ENCODE measurements at regions not wholly inside any gene's neighbourhood (a gene's known extent, or its start where the extent isn't known, plus 50 kb on each side); places are given as distances from the start of the nearest gene placed in this dataset.
A peak's percentile ranks its signal among the peaks of the same experiment; 100 is the strongest.

DNA sequence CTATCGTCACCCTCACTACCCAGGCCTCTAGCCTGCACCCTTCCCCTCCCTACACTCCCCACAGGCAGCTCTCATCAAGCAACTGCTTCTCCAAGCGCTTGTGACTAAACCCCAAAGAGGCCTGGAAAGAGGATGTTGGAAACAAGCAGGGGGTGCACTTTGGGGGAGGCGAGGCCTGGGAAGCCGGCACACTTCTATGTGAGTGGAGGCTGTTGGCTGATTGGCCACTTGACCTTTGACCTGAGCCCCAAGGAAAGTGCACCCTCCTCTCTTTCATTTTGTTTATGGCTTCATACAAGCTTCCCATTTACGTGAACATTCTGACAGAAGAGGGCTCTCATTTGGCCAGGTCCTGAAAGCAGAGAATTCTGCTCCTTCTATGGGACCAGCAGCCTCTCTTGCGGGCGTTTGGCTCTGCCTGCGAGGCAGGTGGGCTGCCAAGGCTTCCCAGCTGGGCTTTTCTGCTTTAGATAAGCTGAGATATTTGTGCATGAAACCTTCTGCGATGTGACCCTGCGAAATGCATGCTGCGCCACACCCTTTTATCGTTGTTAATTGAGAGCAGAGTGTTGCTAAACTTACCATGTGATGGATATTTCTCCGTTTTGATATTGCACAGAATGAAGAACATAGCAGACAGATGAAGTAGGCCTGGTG, 134.8 kb upstream of the NCK2 start:
- H3K4me3 ChIP-seq = no peak overlapping the region
- intact Hi-C loops (cut with DNase I) = loop anchor here (10.0 kb wide), 1 partner anchor 585 kb away; the partner anchor contains the start of gene UXS1
- TF ChIP-seq, protein P1, sequence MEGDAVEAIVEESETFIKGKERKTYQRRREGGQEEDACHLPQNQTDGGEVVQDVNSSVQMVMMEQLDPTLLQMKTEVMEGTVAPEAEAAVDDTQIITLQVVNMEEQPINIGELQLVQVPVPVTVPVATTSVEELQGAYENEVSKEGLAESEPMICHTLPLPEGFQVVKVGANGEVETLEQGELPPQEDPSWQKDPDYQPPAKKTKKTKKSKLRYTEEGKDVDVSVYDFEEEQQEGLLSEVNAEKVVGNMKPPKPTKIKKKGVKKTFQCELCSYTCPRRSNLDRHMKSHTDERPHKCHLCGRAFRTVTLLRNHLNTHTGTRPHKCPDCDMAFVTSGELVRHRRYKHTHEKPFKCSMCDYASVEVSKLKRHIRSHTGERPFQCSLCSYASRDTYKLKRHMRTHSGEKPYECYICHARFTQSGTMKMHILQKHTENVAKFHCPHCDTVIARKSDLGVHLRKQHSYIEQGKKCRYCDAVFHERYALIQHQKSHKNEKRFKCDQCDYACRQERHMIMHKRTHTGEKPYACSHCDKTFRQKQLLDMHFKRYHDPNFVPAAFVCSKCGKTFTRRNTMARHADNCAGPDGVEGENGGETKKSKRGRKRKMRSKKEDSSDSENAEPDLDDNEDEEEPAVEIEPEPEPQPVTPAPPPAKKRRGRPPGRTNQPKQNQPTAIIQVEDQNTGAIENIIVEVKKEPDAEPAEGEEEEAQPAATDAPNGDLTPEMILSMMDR (IDR thresholded peaks at IDR 0.05) = no peak
- DNase-seq (ENCODE audit: low spot score in 2 of 2) = peak in 1 of 2 donors; percentile 42
- peaks cover 0 to 9% of the 10 kb centered on the region in 2 donors for H3K4me1 ChIP-seq
- no peak overlapping the region for H3K27ac ChIP-seq
- no peaks in the 10 kb centered on the region for H3K27me3 ChIP-seq
- no peaks in the 10 kb centered on the region for H3K9me3 ChIP-seq
- no peaks in the 10 kb centered on the region for H3K36me3 ChIP-seq

DNA sequence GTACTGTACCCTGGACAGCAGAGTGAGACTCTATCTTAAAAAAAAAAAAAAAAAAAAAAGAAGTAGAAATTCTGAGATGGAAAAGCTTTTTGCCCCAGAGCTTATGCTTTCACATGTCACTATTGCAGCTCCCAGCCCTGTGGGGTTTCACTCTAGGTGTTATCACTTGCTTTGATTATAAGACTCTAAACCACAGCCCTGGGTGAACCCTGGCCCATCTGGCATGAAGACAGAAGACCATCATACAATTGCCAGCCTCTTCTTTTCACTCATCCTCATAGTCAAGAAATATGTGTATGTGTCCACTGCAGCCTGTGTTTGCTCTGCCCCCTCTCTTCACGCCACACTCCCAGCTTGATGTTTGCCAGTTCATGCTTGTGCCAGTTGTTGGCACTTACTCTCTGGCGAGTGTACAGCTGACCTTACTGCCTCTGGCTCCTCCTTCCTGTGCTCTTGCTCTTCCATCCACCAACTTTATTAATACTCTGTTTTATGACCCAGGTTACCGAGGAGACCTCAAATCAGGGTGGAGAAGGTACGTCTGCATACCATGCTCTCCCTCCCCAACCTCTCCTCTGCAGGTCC, 136.7 kb upstream of the NCK2 start:
- Histone ChIP-seq H3K9me3 (no peaks in the 10 kb centered on the region), H3K4me3 (no peak overlapping the region), H3K4me1 (peaks cover 0 to 13% of the 10 kb centered on the region in 2 donors), H3K27ac (no peak overlapping the region), H3K36me3 (no peaks in the 10 kb centered on the region), H3K27me3 (no peaks in the 10 kb centered on the region)
- DNase-seq (ENCODE audit: low spot score in 2 of 2) = peak in 1 of 2 donors; percentile 52
- intact Hi-C loops (cut with DNase I) = loop anchor here (10.0 kb wide), 1 partner anchor 587 kb away; the partner anchor contains the start of gene UXS1
- TF ChIP-seq, protein P1 (IDR thresholded peaks at IDR 0.05) = no peak

DNA sequence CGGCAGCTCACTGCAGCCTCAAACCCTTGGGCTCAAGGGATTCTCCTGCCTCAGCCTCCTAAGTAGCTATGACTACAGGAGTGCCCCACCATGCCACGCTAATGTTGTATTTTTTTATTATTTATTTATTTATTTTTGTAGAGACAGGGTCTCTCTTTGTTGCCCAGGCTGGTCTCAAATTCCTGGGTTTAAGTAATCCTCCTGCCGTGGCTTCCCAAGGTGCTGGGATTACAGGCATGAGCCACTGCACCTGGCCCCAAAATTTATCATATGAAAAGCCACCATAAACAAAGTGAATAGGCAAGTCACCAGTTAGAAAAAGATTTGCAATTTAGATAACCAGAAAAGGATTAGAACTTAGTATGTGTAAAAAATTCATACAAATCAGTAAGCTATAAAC, 138.6 kb upstream of the NCK2 start:
- Histone ChIP-seq H3K27ac (peak overlapping the region; percentile 58 to 68), H3K36me3 (no peaks in the 10 kb centered on the region), H3K9me3 (no peaks in the 10 kb centered on the region), H3K4me3 (no peak overlapping the region), H3K27me3 (no peaks in the 10 kb centered on the region), H3K4me1 (peaks cover 0 to 13% of the 10 kb centered on the region in 2 donors)
- intact Hi-C loops (cut with DNase I) = loop anchor here (10.0 kb wide), 1 partner anchor 589 kb away; the partner anchor contains the start of gene UXS1
- TF ChIP-seq, protein P1 (IDR thresholded peaks at IDR 0.05) = no peak
- peak in 1 of 2 donors; percentile 22 for DNase-seq (ENCODE audit: low spot score in 2 of 2)

DNA sequence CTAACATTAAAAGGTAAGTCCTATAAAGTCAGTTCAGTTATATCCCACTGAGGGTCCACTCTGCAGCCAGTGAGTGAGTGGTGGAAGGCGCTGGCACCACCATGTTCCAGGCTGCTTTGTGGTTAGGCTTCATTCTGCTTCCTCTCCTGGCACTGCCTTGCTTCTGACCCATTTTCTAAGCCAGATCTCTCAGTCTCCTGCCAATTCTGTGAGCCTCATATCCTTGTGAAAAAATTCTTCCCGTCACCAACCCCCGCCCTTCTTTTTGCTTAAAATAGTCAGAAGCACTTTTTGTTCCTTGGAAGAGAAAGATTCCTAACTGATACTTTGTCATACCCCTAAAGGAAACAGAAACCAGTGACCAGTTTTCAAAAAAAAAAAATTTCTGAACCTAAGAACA, 139.8 kb upstream of the NCK2 start:
- H3K27ac ChIP-seq = peak overlapping the region; percentile 58 to 68

DNA sequence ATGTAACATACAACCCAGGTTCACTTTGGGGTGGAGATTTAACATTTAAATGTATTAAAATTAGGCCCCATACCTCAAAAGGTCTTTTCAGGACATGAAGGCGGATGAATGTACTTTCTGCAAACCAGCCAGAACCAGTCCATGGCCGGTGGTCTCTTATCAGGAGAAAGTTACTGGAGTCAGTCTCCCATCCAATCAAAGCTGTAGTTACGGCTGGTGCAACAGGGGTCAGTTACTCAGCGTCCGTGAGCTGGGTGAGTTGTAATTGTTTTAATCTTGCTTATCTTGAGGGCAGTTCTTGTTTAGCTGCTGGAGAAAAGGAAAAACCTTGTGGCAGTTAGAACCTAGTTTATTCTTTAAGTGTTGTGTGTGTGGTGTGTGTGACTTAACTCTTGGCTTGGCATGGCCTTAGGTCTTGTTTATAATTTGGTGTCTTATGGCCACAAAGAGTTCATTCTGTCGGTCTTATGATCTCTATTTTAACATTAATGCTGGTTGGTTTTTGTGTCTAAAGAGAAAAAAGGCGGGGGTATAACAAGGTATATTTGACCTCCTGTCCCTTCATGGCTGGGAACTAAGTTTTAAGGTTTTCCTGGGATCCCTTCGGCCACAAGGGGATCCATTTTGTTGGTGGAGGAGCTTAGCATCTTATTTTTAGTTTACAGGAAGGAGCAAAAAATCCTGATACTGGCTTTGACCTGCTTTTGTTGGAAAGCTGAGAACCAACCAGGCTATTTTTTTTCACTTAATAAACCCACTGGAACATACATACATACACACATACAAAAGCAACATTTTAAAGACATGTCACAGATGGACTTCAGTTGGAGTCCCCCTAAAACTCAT, 143.5 kb upstream of the NCK2 start:
- intact Hi-C loops (cut with DNase I) = loop anchor here (5.0 to 10.0 kb wide), 3 partner anchors 146 to 594 kb away; partner anchors contain the start of genes FHL2 and UXS1
- Histone ChIP-seq H3K9me3 (no peaks in the 10 kb centered on the region), H3K27ac (no peak overlapping the region), H3K27me3 (no peaks in the 10 kb centered on the region), H3K4me1 (peaks cover 0 to 29% of the 10 kb centered on the region in 2 donors), H3K4me3 (no peak overlapping the region), H3K36me3 (no peaks in the 10 kb centered on the region)
- no peak for DNase-seq (ENCODE audit: low spot score in 2 of 2)
- TF ChIP-seq, protein P1 (IDR thresholded peaks at IDR 0.05) = no peak

More for the DNA sequence above, 139.8 kb upstream of the NCK2 start:
- TF ChIP-seq, protein P1 (IDR thresholded peaks at IDR 0.05) = no peak
- no peaks in the 10 kb centered on the region for H3K27me3 ChIP-seq
- H3K4me1 ChIP-seq = peaks cover 0 to 19% of the 10 kb centered on the region in 2 donors
- peak in 1 of 2 donors; percentile 90 for DNase-seq (ENCODE audit: low spot score in 2 of 2)
- no peaks in the 10 kb centered on the region for H3K36me3 ChIP-seq
- intact Hi-C loops (cut with DNase I) = loop anchor here (2.0 to 10.0 kb wide), 4 partner anchors 66 to 590 kb away; partner anchors contain the start of genes FHL2 and UXS1
- H3K4me3 ChIP-seq = peak overlapping the region in 1 of 2 donors; percentile 21
- no peaks in the 10 kb centered on the region for H3K9me3 ChIP-seq

All from ascending aorta (tissue), 2 donors.